Neural cell (in vitro differentiated cells): ENCODE measurements at regions not wholly inside any gene's neighbourhood (a gene's known extent, or its start where the extent isn't known, plus 50 kb on each side); places are given as distances from the start of the nearest gene placed in this dataset.
A peak's percentile ranks its signal among the peaks of the same experiment; 100 is the strongest.

Experiments used
- H2AFZ ChIP-seq: fragments of 200-600, 300-800 bp; sonication (generic), shearing (Covaris generic); 2 replicates; pipeline ENCODE4 v1.6.0; 2014; ENCODE audit warnings: low read depth, mild to moderate bottlenecking, antibody characterized with exemption, low read length, moderate library complexity
- H3F3A ChIP-seq: fragments of 200-600 bp; shearing (Covaris generic); 2 replicates; pipeline ENCODE4 v1.6.1; 2016; ENCODE audit warnings: mild to moderate bottlenecking, moderate library complexity, mixed read lengths, antibody characterized with exemption, low read length; ENCODE audit not compliant: insufficient read depth, poor library complexity, severe bottlenecking
- H3K27ac ChIP-seq: fragments of 200-600, 300-800 bp; sonication (generic), shearing (Covaris generic); 2 replicates; pipeline ENCODE4 v1.5.1; 2014; ENCODE audit warnings: mild to moderate bottlenecking, low read length, moderate library complexity
- H3K27me3 ChIP-seq: fragments of 300-800, 200-600 bp; sonication (generic), shearing (Covaris generic); 2 replicates; pipeline ENCODE4 v1.6.0; 2014; ENCODE audit warnings: mild to moderate bottlenecking, low read depth, low read length, moderate library complexity; ENCODE audit not compliant: insufficient read depth
- H3K36me3 ChIP-seq: fragments of 300-800, 200-600 bp; sonication (generic), shearing (Covaris generic); 2 replicates; pipeline ENCODE4 v1.5.1; 2014; ENCODE audit warnings: mild to moderate bottlenecking, antibody characterized with exemption, low read length, moderate library complexity; ENCODE audit not compliant: insufficient read depth
- H3K4me2 ChIP-seq: fragments of 300-800, 200-600 bp; sonication (generic), shearing (Covaris generic); 2 replicates; pipeline ENCODE4 v1.6.0; 2014; ENCODE audit warnings: mild to moderate bottlenecking, low read length
- H3K4me3 ChIP-seq: fragments of 300-800, 200-600 bp; sonication (generic), shearing (Covaris generic); 2 replicates; pipeline ENCODE4 v1.5.1; 2014; ENCODE audit warnings: mild to moderate bottlenecking, low read length, moderate library complexity
- H3K79me2 ChIP-seq: fragments of 200-600 bp; shearing (Covaris generic); replicated peaks from 2 replicates; pipeline ENCODE4 v1.6.0; 2014; ENCODE audit warnings: mild to moderate bottlenecking, low read length, moderate library complexity; ENCODE audit not compliant: insufficient read depth
- H3K9ac ChIP-seq: fragments of 300-800, 200-600 bp; sonication (generic), shearing (Covaris generic); 2 replicates; pipeline ENCODE4 v1.6.1; 2016; ENCODE audit warnings: mild to moderate bottlenecking, low read length, mixed read lengths
- H3K9me2 ChIP-seq: fragments of 200-600 bp; shearing (Covaris generic); 2 replicates; pipeline ENCODE4 v1.6.1; 2016; ENCODE audit warnings: mild to moderate bottlenecking, low read length, mixed read lengths; ENCODE audit not compliant: insufficient read depth
- H3K9me3 ChIP-seq: fragments of 200-600, 300-800 bp; sonication (generic), shearing (Covaris generic); 2 replicates; pipeline ENCODE4 v1.6.1; 2016; ENCODE audit warnings: mild to moderate bottlenecking, mixed run types, low read length, moderate library complexity, mixed read lengths
- H4K20me1 ChIP-seq: fragments of 200-600 bp; shearing (Covaris generic); 2 replicates; pipeline ENCODE4 v1.6.1; 2016; ENCODE audit warnings: mild to moderate bottlenecking, mixed run types; ENCODE audit not compliant: insufficient read depth
- EP300 ChIP-seq: fragments of 450-650 bp; conservative IDR thresholded peaks from 2 replicates; pipeline ENCODE4 v1.6.1; 2014; ENCODE audit warnings: antibody characterized with exemption, mild to moderate bottlenecking, moderate library complexity; ENCODE audit not compliant: poor library complexity, severe bottlenecking
- EZH2 ChIP-seq: fragments of 200-600, 300-800 bp; shearing (Covaris generic), sonication (generic); IDR thresholded peaks from 2 replicates; pipeline ENCODE4 v1.6.1; 2014; ENCODE audit warnings: antibody characterized with exemption, low read length, borderline replicate concordance, mild to moderate bottlenecking; ENCODE audit not compliant: insufficient read depth, poor library complexity, severe bottlenecking
- MXI1 ChIP-seq: fragments of 450-650 bp; conservative IDR thresholded peaks from 2 replicates; pipeline ENCODE4 v1.6.1; 2014; ENCODE audit warnings: antibody characterized with exemption, mild to moderate bottlenecking; ENCODE audit not compliant: poor library complexity, severe bottlenecking
- POLR2AphosphoS5 ChIP-seq: IDR thresholded peaks from 2 replicates; pipeline ENCODE4 v1.6.1; 2012
- RAD21 ChIP-seq: fragments of 450-650 bp; conservative IDR thresholded peaks from 2 replicates; pipeline ENCODE4 v1.6.1; 2014; ENCODE audit warnings: antibody characterized with exemption, mild to moderate bottlenecking, moderate library complexity
- REST ChIP-seq: IDR thresholded peaks from 2 replicates; pipeline ENCODE4 v1.6.1; 2012; ENCODE audit warnings: borderline replicate concordance
- SMC3 ChIP-seq: fragments of 450-650 bp; conservative IDR thresholded peaks from 2 replicates; pipeline ENCODE4 v1.6.1; 2014; ENCODE audit warnings: antibody characterized with exemption, mild to moderate bottlenecking, moderate library complexity; ENCODE audit not compliant: poor library complexity
- TAF1 ChIP-seq: IDR thresholded peaks from 2 replicates; pipeline ENCODE4 v1.6.1; 2012; ENCODE audit warnings: low read depth
- TF ChIP-seq, protein P1 (sequence below): fragments of 450-650 bp; IDR thresholded peaks from 2 replicates; pipeline ENCODE4 v1.5.1; 2014; ENCODE audit warnings: antibody characterized with exemption, mild to moderate bottlenecking, moderate library complexity; ENCODE audit not compliant: poor library complexity, severe bottlenecking

DNA sequence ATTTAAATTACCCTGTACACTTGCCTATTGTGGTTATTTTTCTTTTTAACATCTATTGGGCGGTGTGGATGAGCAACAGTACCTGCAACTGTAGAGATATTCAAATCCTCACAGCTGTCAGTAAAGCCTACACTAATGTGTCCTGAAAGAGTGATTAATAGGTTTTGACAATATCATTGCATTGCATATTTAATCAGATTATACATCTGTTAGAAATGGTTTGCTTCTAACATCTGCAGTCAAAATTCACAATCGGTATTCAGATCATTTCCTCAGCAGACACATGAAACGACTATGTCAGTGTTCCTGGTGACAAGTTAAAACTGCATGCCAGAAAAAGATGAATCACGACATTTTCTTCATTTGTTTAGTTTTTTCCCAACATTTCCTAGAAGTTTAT lies 254.6 kb upstream of the EPHA5 start:
- H3K36me3 ChIP-seq = no peaks in the 10 kb centered on the region
- no peak overlapping the region for H2AFZ ChIP-seq
- H4K20me1 ChIP-seq = no peaks in the 10 kb centered on the region
- H3K4me3 ChIP-seq = no peak overlapping the region
- H3K9me3 ChIP-seq = no peaks in the 10 kb centered on the region
- H3F3A ChIP-seq = no peaks in the 10 kb centered on the region
- no peaks in the 10 kb centered on the region for H3K79me2 ChIP-seq
- TF ChIP-seq EP300 (peak; percentile 90), POLR2AphosphoS5 (peak; percentile 87), SMC3 (no peak)
- H3K9me2 ChIP-seq = no peaks in the 10 kb centered on the region
- no peak overlapping the region for H3K27ac ChIP-seq
- H3K9ac ChIP-seq = no peak overlapping the region
- no peaks in the 10 kb centered on the region for H3K27me3 ChIP-seq
- H3K4me2 ChIP-seq = peak overlapping the region; percentile 3

DNA sequence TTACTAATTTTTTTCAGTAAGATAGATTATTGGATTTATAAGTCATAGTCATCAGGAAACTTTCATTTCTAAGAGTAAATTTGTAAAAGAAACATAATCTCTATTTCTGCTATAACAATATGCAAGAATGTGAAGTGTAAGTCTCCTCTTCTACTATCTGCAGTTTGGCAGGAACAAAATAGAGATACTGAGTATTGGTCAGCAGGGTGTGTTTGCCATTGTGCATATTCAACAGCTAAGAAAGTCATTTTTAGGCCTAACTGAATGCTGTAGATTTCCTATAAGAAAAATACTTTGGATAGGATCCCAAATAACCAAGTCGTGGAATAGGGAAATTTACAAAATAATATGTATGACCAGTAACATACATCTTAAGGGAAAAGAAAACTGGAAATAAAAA lies 253.3 kb upstream of the EPHA5 start:
- Histone ChIP-seq H3F3A (no peaks in the 10 kb centered on the region), H3K4me2 (no peak overlapping the region), H3K27me3 (no peaks in the 10 kb centered on the region), H3K27ac (no peak overlapping the region), H3K9ac (no peak overlapping the region), H3K4me3 (no peak overlapping the region), H2AFZ (no peak overlapping the region), H3K9me3 (no peaks in the 10 kb centered on the region), H3K36me3 (no peaks in the 10 kb centered on the region), H3K9me2 (no peaks in the 10 kb centered on the region), H3K79me2 (no peaks in the 10 kb centered on the region), H4K20me1 (no peaks in the 10 kb centered on the region)
- TF ChIP-seq SMC3 = no peak
- no peak for TF ChIP-seq POLR2AphosphoS5
- TF ChIP-seq EP300 = no peak
- TF ChIP-seq REST = no peak
- no peak for TF ChIP-seq TAF1
- no peak for TF ChIP-seq EZH2
- TF ChIP-seq, protein P1, sequence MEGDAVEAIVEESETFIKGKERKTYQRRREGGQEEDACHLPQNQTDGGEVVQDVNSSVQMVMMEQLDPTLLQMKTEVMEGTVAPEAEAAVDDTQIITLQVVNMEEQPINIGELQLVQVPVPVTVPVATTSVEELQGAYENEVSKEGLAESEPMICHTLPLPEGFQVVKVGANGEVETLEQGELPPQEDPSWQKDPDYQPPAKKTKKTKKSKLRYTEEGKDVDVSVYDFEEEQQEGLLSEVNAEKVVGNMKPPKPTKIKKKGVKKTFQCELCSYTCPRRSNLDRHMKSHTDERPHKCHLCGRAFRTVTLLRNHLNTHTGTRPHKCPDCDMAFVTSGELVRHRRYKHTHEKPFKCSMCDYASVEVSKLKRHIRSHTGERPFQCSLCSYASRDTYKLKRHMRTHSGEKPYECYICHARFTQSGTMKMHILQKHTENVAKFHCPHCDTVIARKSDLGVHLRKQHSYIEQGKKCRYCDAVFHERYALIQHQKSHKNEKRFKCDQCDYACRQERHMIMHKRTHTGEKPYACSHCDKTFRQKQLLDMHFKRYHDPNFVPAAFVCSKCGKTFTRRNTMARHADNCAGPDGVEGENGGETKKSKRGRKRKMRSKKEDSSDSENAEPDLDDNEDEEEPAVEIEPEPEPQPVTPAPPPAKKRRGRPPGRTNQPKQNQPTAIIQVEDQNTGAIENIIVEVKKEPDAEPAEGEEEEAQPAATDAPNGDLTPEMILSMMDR = no peak
- no peak for TF ChIP-seq RAD21
- TF ChIP-seq MXI1 = no peak

DNA sequence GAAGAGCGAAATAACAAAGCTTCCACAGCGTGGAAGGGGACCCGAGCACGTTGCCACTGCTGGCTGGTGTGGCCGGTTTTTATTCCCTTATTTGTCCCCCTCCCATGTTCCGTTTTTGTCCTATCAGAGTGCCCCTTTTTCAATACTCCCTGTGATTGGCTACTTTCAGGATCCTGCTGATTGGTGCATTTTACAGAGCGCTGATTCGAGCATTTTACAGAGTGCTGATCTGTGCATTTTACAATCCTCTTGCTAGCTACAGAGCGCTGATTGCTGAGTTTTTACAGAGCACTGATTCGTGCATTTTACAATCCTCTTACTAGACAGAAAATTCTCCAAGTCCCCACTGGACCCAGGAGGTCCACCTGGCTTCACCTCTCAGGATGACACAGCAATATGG lies 250.9 kb upstream of the EPHA5 start:
- no peaks in the 10 kb centered on the region for H3K27me3 ChIP-seq
- H3K9me2 ChIP-seq = no peaks in the 10 kb centered on the region
- no peaks in the 10 kb centered on the region for H4K20me1 ChIP-seq
- H3K4me2 ChIP-seq = no peak overlapping the region
- H2AFZ ChIP-seq = no peak overlapping the region
- TF ChIP-seq REST (no peak), MXI1 (no peak), TAF1 (no peak), EZH2 (no peak), RAD21 (no peak), SMC3 (no peak), EP300 (no peak), POLR2AphosphoS5 (no peak)
- TF ChIP-seq, protein P1 = no peak
- no peak overlapping the region for H3K4me3 ChIP-seq
- H3K9me3 ChIP-seq = no peaks in the 10 kb centered on the region
- no peaks in the 10 kb centered on the region for H3F3A ChIP-seq
- no peak overlapping the region for H3K9ac ChIP-seq
- H3K79me2 ChIP-seq = no peaks in the 10 kb centered on the region
- H3K27ac ChIP-seq = no peak overlapping the region
- no peaks in the 10 kb centered on the region for H3K36me3 ChIP-seq
